ENCODE measurements at regions not wholly inside any gene's neighbourhood (a gene's known extent, or its start where the extent isn't known, plus 50 kb on each side); places are given as distances from the start of the nearest gene placed in this dataset.

GRCh38 chr10:85137253-85137652, 808.9 kb downstream of the CCSER2 start:
- ChIA-PET POLR2A (ENCODE audit: unreplicated experiment) (no interaction called here), CTCF (no interaction called here)
- no peak overlapping the region for H3K18ac ChIP-seq (ENCODE audit: low read depth, low read length)
- BruUV-seq (replicated peaks), result no TSS peak
- H3K14ac ChIP-seq (replicated peaks; ENCODE audit: low read depth, low read length), result no peak overlapping the region
- intact Hi-C loops (cut with micrococcal nuclease), result no loop called here
- DNase-seq, result no peak
- no peak overlapping the region for H2AK9ac ChIP-seq (replicated peaks; ENCODE audit: low read depth, low read length, poor library complexity)
- no peak overlapping the region for H4K8ac ChIP-seq (ENCODE audit: low read depth in 2 of 2, low read length in 2 of 2)
- H2BK20ac ChIP-seq (ENCODE audit: low read depth, low read length), result no peak overlapping the region
- H3K56ac ChIP-seq (ENCODE audit: extremely low read depth, insufficient read depth, low read length), result no peak overlapping the region
- dilution Hi-C loops (cut with HindIII; ENCODE audit: low sequenced_read_pairs, unreplicated experiment), result no loop called here
- no peaks in the 10 kb centered on the region for H3K79me1 ChIP-seq (ENCODE audit: low read depth in 1 of 2, low read length in 2 of 2)
- in situ Hi-C loops (cut with MboI; ENCODE audit: low sequenced_read_pairs), result no loop called here
- H2BK5ac ChIP-seq (ENCODE audit: low read depth, low read length, poor library complexity, severe bottlenecking), result no peak overlapping the region
- no peak overlapping the region for H2BK120ac ChIP-seq (ENCODE audit: low read depth, low read length)
- H3K9me3 ChIP-seq (ENCODE audit: control insufficient read depth, insufficient read depth, low read length), result peaks cover 13% of the 10 kb centered on the region
- no peaks in the 10 kb centered on the region for H3K9me1 ChIP-seq (ENCODE audit: insufficient read depth, low read length)
- TF ChIP-seq NFE2L2 (IDR thresholded peaks at IDR 0.05; ENCODE audit: low read depth, low read length), result no peak
- TF ChIP-seq, protein P1, sequence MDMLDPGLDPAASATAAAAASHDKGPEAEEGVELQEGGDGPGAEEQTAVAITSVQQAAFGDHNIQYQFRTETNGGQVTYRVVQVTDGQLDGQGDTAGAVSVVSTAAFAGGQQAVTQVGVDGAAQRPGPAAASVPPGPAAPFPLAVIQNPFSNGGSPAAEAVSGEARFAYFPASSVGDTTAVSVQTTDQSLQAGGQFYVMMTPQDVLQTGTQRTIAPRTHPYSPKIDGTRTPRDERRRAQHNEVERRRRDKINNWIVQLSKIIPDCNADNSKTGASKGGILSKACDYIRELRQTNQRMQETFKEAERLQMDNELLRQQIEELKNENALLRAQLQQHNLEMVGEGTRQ (IDR thresholded peaks at IDR 0.05; ENCODE audit: low read depth, low read length), result no peak
- TF ChIP-seq SMC3 (IDR thresholded peaks at IDR 0.05; ENCODE audit: low read depth, low read length), result no peak
- TF ChIP-seq MAZ (IDR thresholded peaks at IDR 0.05; ENCODE audit: borderline replicate concordance, low read depth, low read length), result no peak
- no peaks in the 10 kb centered on the region for H3K4me1 ChIP-seq (ENCODE audit: control insufficient read depth, insufficient read depth, low read length)
- no peak overlapping the region for H2AK5ac ChIP-seq (ENCODE audit: low read depth, low read length)
- H3K27ac ChIP-seq (ENCODE audit: insufficient read depth, low read length), result no peak overlapping the region
- H3K4me3 ChIP-seq (ENCODE audit: insufficient read depth, low read depth, low read length), result no peak overlapping the region
- no peak overlapping the region for H2AFZ ChIP-seq (replicated peaks; ENCODE audit: low read length, poor library complexity)
- no peak for ATAC-seq (ENCODE audit: low read depth)
- no peak overlapping the region for H4K91ac ChIP-seq (ENCODE audit: insufficient read depth, low read depth, low read length)
- H2BK15ac ChIP-seq (ENCODE audit: low read depth, low read length), result no peak overlapping the region
- WGBS, 2 experiments (ENCODE audit: extremely low coverage in 2 of 2, insufficient read length in 1 of 2), result no CpG with 5 or more reads among the region's 5 CpGs
- H3K36me3 ChIP-seq (ENCODE audit: control insufficient read depth, insufficient read depth, low read length), result no peaks in the 10 kb centered on the region
- no peaks in the 10 kb centered on the region for H3K27me3 ChIP-seq (ENCODE audit: control insufficient read depth, insufficient read depth, low read length)
- H3K9ac ChIP-seq (ENCODE audit: low read depth, low read length), result no peak overlapping the region
- no peaks in the 10 kb centered on the region for H4K20me1 ChIP-seq (ENCODE audit: insufficient read depth, low read length)
- no peak overlapping the region for H4K5ac ChIP-seq (ENCODE audit: low read depth, low read length)
- no peak overlapping the region for H3K4me2 ChIP-seq (ENCODE audit: low read depth, low read length)
- H3K23ac ChIP-seq (ENCODE audit: low read depth, low read length), result no peak overlapping the region
- no peak overlapping the region for H3K4ac ChIP-seq (ENCODE audit: low read depth, low read length)
